NCI-H1105 treated with DMSO at 0.1 percent for 48 hours (cell line): ENCODE measurements at regions not wholly inside any gene's neighbourhood (a gene's known extent, or its start where the extent isn't known, plus 50 kb on each side); places are given as distances from the start of the nearest gene placed in this dataset.
A peak's percentile ranks its signal among the peaks of the same experiment; 100 is the strongest.
"Not testable (repeated sequence)": the region's sequence is repeated elsewhere in the genome, so short reads cannot be mapped to it uniquely, and the experiment has no call there.

ENCODE experiments used
- DNase-seq: peaks from one replicate; lab custom pipeline; 2025; lab: John Stamatoyannopoulos, UW

GRCh38 chr3:159727506-159727905 lies 261.1 kb upstream of the IL12A start:
- no peak for DNase-seq

GRCh38 chr3:159731254-159731653 lies 257.4 kb upstream of the IL12A start:
- no peak for DNase-seq

DNA sequence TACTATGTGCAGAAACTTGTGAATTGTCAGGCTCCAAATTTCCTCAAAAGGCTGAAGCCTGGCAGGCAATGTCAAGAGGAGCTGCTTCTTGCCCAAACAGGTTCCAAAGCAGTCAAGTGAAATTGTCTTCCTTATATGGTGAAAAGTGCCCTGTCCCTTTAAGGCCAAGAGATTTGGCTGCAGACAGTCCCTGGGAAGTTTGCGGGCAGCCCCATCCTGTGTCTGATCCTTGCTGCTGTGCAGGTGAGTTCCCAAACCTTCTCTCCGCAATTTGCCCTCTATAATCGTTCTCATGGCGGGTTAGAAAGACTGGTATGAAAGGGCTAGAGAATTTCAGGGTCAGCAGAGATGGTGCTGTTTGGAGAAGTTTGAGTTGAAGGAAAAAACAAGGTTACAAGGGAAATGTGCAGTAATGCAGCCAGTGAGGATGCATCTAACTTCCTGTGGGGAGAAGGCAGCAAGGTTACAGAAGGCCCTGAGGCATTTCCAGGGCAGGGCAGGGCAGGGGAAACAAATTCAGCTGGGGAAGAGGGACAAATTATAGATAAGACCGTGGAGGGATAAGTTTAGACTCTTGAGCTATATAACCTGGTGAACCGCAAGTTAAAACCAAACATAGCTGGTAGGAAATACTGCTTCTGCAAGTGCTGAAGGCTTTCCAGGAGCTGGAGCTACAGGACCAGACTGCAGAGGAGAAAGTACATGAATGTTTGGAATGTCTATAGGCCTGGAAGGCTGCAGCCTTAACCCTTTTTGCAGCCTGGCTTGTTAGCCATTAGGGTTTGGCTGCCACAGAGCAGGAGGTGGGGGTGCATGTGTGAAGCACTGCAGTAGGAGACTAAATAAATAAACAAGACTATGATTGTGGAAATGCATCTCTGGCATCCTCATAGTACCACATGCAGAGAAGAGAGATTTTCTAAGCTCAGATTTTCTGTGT lies 256.2 kb upstream of the IL12A start:
- DNase-seq: no peak

DNA sequence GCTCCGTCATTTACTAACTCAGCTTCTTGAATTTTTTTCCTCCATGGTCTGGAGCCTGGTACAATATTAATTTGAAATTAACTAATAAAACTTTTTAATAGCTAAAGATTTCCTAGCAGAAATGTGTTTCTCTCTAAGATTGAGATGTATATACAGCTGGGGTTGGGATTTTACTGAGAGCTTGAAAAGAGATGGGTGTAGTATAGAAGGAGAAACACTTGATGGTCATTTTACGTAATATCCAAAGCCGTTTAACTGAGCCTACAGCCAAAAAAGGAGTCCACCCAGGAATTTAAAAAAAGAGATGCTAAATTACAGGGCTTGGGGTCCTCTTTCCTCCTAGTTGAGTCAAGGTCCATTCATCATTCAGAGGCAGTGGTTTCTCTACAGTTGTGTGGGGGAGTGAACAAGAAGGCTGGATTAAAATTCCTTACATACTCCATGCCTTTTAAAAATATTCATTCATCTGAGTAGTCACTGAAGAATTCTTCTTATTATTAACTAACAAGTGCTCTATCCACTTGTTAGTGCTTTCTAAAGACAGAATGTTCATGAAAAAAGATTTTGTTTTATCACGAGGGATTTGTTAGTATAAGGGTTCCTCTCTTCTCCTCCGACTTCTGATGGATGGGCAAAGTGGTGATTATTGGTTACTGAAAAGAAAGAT lies 255.3 kb upstream of the IL12A start:
- no peak for DNase-seq

DNA sequence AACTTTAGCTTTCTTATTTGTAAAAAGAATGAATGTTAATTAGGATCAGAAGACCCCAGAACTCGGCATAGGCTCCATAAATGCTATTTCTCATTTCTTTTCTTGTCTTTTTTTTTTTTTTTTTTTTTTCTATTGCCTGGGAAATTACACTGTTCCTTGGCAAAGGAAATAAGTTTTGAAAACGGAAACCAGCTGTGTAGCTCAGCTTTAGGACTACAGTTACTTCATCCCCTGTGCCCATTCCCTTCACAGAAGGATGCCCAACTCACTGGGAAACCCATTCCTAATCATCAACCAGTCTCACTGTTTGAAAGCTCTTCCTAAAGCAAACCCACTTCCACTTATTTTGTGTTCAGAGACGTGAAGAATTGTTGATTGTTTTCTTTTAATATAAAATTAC lies 254.0 kb upstream of the IL12A start:
- no peak for DNase-seq

DNA sequence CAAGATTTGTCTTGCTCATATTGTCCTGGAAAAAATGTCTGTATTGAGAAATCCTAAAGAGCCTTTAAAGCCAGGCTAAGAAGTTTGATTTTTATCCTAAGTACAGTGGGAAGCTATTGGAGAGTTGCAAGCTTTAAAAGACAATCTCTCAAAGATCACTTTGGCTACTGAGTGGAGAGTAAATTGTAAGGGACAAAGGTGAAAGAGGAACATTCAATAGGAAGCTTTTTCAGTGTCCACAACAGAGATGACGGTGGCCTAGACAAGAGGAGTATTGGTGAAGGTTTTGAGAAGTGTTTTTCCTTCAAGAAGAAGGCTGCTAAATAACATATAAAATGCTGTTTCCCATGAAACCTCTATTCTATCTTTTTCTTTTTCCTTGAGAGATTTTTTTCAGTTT lies 249.5 kb upstream of the IL12A start:
- no peak for DNase-seq

- no peak for DNase-seq
Observed at GRCh38 chr3:159739969-159740368, 248.7 kb upstream of the IL12A start.

GRCh38 chr3:159741281-159741680 lies 247.4 kb upstream of the IL12A start:
- DNase-seq: no peak

GRCh38 chr3:159748425-159748824 lies 240.2 kb upstream of the IL12A start:
- no peak for DNase-seq

- DNase-seq: no peak
Observed at GRCh38 chr3:159749406-159749805, 239.2 kb upstream of the IL12A start.

DNA sequence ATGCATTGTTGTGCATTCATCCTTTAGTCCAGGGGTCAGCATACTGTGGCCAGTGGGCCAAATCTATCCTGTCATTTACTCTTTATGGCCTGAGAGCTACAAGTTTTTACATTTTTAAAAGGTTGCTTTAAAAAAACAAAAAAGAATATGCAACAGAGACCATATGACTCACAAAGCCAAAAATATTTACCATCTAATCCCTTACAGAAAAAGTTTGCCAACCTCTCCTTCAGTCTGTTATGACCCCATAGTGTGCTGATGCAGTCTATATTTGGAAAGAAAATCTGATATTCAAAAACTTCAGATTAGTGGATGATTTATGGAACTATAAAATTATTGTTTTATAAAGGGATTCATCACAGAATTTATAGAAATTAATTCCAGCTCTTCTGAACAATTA lies 237.5 kb upstream of the IL12A start:
- DNase-seq: no peak

- DNase-seq: no peak
Observed at GRCh38 chr3:159751752-159752151, 236.9 kb upstream of the IL12A start.

DNA sequence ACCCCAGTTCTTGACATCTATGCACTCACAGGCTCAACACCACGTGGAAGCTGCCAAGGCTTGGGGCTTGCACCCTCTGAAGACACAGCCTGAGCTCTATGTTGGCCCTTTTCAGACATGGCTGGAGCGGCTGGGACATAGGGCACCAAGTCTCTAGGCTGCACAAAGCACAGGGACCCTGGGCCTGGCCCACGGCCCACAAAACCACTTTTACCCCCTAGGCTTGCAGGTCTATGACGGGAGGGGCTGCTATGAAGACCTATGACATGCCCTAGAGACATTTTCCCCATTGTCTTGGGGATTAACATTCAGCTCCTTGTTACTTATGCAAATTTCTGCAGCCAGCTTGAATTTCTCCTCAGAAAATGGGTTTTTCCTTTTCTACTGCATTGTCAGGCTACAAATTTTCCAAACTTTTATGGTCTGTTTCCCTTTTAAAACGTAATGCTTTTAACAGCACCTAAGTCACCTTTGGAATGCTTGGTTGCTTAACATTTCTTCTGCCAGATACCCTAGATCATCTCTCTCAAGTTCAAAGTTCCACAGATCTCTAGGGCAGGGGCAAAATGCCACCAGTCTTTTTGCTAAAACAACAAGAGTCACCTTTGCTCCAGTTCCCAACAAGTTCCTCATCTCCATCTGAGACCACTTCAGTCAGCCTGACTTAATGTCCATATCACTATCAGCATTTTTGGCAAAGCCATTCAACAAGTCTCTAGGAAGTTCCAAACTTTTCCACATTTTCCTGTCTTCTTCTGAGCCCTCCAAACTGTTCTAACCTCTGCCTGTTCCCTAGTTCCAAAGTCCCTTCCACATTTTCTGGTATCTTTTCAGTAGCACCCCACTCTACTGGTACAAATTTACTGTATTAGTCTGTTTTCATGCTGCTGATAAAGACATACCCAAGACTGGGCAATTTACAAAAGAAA lies 232.1 kb upstream of the IL12A start:
- not testable (repeated sequence) for DNase-seq

- no peak for DNase-seq
Observed at GRCh38 chr3:159757341-159758060, 231.1 kb upstream of the IL12A start.

DNA sequence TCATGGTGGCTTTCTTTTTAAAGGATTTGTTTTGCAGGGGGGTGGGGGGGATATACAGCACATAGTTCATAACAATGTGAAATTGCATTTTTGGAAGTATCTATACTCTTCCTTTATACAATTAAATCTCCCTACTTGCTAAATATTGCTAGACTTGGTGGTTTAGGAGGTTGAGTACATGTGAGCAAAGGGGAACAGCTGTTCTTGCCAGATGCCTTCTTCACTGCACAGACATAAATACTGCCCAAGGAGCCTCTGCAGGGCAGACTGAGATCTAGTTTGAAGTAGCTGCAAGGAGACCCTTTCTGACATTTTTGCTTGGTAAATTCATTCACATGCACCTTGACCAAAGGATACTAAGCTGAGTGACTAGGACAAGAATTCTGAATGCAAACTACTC lies 228.6 kb upstream of the IL12A start:
- DNase-seq: no peak

- DNase-seq: no peak
Observed at GRCh38 chr3:159761369-159761768, 227.3 kb upstream of the IL12A start.

DNA sequence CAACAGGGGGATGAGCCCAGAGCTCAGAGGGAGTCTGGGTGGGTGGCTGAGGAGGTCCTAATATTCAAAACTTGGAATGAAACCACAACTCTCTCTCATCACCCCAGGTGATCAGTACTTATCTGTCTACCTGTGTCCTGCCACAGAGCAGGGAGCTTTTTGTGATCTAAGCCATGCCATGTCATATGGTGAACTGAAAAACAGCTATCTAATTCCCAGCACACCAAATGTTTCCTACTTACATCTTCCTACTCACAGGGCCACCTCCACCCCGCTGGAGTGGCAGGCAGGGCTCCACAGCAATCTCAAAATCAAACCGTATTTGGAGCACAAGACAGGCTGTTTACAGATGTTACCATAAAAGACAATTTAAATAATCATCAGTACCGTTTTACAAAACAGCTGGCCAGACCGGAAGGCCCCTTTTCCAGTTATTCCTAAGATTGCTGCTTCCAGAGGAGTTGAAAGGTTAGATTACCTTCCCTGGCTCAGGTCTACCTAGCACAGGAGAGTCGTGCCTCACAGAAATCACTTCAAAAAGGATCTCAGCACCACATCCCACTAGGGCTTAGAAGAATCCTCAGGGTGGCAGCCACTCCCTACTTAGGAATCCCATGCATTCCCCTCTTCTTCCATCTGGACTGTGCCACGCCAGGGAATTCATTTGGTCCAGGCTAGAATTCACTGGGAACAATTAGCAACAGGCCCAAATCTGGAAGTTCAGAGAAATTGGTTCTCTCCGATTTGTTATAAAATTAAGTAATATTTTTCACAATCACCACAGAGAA lies 226.6 kb upstream of the IL12A start:
- no peak for DNase-seq

DNA sequence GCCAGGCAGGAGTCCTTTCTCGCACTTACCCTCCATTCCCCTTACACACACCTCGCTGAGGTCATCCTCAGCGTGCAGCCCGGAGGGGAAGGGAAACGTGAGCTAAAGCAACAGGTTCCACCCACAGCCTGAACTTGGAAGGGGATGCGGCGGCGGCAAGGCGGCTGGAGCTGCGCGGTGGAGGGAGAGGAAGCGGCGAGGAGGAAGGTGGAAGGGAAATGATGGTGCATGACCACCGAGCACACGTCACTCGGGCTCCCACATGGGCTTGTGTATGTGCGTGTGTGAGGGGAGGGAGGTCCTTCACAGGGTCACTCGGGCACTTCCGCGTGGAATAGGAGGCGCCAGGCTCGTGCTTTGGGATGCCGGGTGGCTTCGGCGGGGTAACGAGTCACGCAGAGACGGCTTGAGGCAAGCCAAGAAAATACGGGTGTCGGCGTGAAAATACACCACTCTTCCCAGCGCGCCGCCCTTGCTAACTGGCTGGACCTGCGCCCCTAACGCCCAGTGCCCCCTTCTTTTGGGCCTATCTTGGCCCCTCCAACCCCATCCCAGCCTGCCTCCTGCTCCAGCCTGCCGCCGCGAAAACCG lies 225.5 kb upstream of the IL12A start:
- DNase-seq: peak; percentile 76

DNA sequence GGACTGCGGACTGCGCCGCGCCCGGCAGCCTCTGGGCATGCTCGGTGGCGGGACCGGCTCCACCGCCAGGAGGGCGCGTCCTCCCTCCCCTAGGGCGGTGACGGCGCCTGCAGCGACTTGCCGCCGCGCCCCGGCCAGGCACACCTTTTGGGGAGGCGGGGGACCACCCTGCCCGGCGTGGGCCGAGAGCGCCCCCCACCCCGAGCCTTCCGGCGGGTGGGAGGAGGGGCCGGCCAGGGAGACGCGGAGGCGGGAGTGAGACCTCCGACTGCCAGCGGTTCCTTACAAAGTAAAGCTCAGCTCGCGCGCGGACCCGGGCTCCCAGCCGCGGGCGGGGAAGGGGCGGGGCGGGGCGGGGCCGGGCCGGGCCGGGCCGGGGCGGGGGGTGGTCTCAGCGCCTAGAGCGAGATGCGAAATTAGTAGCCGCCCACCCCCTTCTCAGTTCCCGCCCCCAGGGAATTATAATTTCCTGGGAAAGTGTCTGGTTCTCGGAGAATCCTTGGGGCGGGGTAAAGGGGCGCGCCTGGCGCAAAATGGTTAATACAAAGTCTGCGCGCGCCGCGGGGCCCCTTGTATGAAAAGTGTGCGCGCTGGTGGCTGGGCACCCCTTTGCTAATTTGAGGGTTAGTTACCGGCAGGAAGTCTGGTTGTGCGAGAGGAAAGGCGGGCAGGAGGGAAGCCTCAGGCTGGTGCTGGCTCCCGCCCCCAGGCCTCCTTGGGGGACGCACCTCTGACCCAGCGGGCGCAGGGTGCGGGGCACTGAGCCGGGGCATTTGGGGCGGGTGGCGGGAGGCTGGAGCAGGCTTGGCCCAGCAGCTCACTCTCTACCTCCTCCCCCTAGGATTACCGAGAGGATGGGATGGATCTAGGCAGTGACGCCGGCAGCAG lies 224.8 kb upstream of the IL12A start:
- DNase-seq: peak; percentile 97
